ENCODE measurements at regions not wholly inside any gene's neighbourhood (a gene's known extent, or its start where the extent isn't known, plus 50 kb on each side); places are given as distances from the start of the nearest gene placed in this dataset.

GRCh38 chr10:30186371-30186875, 127.0 kb upstream of the JCAD start:
- H2BK20ac ChIP-seq (ENCODE audit: low read depth, low read length, poor library complexity, severe bottlenecking): no peak overlapping the region
- no peak overlapping the region for H2BK12ac ChIP-seq (ENCODE audit: insufficient read length, low read depth, low read length)
- no peak for DNase-seq
- Mint-ChIP-seq H3K9me3 (no peaks in the 10 kb centered on the region), H3K4me1 (peaks cover 0 to 8% of the 10 kb centered on the region in 2 experiments; a peak in 3 of 4 replicates), H3K27ac (no peak overlapping the region), H3K36me3 (ENCODE audit: insufficient read depth in 1 of 3, low read depth in 3 of 3) (no peaks in the 10 kb centered on the region), H3K4me3 (no peak overlapping the region), H3K27me3 (ENCODE audit: low read depth) (peaks cover 2% of the 10 kb centered on the region)
- no peak overlapping the region for H4K5ac ChIP-seq (ENCODE audit: insufficient read length, low read depth, low read length)
- no peaks in the 10 kb centered on the region for H3K4me1 ChIP-seq (ENCODE audit: insufficient read depth, low read length)
- no peak overlapping the region for H3T11ph ChIP-seq (ENCODE audit: low read length)
- no peak overlapping the region for H3K23ac ChIP-seq (ENCODE audit: insufficient read length, low read depth, low read length)
- H3K56ac ChIP-seq (ENCODE audit: insufficient read length, low read depth, low read length): no peak overlapping the region
- no peak overlapping the region for H4K8ac ChIP-seq (replicated peaks; ENCODE audit: insufficient read length, low read depth, low read length)
- H3K9me3 ChIP-seq (ENCODE audit: control insufficient read depth, low read depth, low read length): no peaks in the 10 kb centered on the region
- H3K4me2 ChIP-seq (ENCODE audit: insufficient read depth, insufficient read length, low read length): no peak overlapping the region
- no peak overlapping the region for H4K91ac ChIP-seq (ENCODE audit: insufficient read length, low read depth, low read length)
- H3K27ac ChIP-seq (ENCODE audit: insufficient read length, low read depth, low read length): no peak overlapping the region
- no peak overlapping the region for H3K18ac ChIP-seq (ENCODE audit: insufficient read length, low read depth, low read length)
- no peak overlapping the region for H2BK5ac ChIP-seq (ENCODE audit: insufficient read length, low read length)
- no peak overlapping the region for H3K9ac ChIP-seq (ENCODE audit: extremely low read depth, insufficient read length, low read length)
- no peaks in the 10 kb centered on the region for H3K27me3 ChIP-seq (ENCODE audit: insufficient read depth, low read length)
- no CpG with 5 or more reads among the region's 10 CpGs for WGBS (ENCODE audit: extremely low coverage, insufficient read length, low lambda C conversion rate)
- no peaks in the 10 kb centered on the region for H4K20me1 ChIP-seq (ENCODE audit: control insufficient read depth, insufficient read depth, insufficient read length)
- H3K79me2 ChIP-seq (ENCODE audit: insufficient read depth, low read length): no peaks in the 10 kb centered on the region
- H2AFZ ChIP-seq (ENCODE audit: low read length): no peak overlapping the region
- no peaks in the 10 kb centered on the region for H3K79me1 ChIP-seq (ENCODE audit: insufficient read depth, low read depth, low read length, poor library complexity, severe bottlenecking)
- H2AK5ac ChIP-seq (ENCODE audit: insufficient read length, low read length): no peak overlapping the region
- H2BK120ac ChIP-seq (ENCODE audit: low read depth, low read length, poor library complexity, severe bottlenecking): no peak overlapping the region
- no peak overlapping the region for H2BK15ac ChIP-seq (ENCODE audit: low read depth, low read length)
- TF ChIP-seq CTCF (conservative IDR thresholded peaks at IDR 0.05): no peak
- H3K4ac ChIP-seq (ENCODE audit: low read depth, low read length): no peak overlapping the region
- H3K23me2 ChIP-seq (ENCODE audit: insufficient read length, low read depth, low read length, poor library complexity, severe bottlenecking): no peaks in the 10 kb centered on the region
- no peak overlapping the region for H3K14ac ChIP-seq (ENCODE audit: insufficient read depth, low read length)
